NOMO-1 treated with DMSO at 0.1 percent for 48 hours (cell line): ENCODE measurements at regions not wholly inside any gene's neighbourhood (a gene's known extent, or its start where the extent isn't known, plus 50 kb on each side); places are given as distances from the start of the nearest gene placed in this dataset.
A peak's percentile ranks its signal among the peaks of the same experiment; 100 is the strongest.

Source experiments
- DNase-seq: peaks from one replicate; lab custom pipeline; 2025; ENCODE audit not compliant: unreplicated experiment; lab: John Stamatoyannopoulos, UW

DNA sequence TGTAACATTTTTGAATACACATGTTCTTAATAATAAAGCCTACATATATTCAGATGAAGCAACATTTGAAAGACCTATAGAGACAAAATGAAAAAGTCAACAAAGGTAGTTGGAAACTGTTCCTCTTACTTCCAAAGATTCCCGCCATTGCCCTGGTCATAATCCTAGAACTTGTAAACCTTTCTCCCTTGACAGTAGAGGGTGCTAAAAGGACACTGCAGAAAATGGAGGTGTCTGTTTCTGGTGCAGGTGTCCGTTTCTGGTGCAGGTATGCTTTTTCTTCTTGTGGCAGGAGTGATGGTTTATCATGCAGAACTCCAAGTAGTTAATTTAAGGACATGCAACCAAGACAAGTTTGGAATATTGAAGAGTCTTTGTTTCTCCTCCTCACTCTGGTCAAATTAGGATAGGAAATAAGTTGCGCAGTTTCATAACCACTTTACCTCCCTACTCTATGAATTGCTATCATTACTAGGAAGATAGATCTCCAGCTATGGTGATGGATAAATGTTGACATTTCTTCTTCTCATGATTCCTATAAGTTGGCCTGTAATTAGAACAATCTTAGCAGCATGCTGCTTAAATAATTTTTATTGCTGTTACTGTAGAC, 56.0 kb upstream of the FAM174A start:
- DNase-seq = no peak

DNA sequence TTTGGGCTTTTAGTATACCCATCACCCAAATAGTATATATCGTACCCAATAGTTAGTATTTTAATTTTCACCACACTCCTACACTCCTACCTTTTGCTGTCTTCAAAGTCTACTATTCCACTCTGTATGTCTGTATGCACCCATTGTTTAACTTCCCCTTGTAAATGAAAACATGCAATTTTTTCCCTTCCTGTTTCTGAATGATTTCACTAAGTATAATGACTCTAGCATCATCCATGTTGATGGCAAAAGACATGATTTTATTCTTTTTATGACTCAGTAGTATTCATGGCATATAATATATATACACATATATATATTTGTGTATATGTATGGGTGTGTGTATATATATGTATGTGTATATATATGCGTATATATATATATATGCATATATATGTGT, 63.1 kb upstream of the FAM174A start:
- DNase-seq = peak; percentile 38

DNA sequence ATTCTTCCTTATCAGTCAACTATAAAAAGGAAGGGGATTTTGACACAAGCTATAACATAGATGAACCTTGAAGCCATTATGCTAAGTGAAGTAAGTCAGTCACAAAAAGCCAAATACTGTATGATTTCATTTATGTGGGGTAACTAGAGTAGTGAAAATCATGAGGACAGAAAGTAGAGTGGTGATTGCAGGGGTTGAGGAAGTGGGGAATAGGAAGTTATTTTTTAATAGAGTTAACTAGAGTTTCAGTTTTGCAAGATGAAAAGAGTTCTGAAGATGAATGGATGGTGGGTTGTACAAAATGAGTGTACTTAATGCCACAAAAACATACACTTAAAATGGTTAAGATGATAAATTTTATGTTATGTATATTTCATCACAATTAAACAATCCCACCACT, 65.4 kb upstream of the FAM174A start:
- peak; percentile 90 for DNase-seq

DNA sequence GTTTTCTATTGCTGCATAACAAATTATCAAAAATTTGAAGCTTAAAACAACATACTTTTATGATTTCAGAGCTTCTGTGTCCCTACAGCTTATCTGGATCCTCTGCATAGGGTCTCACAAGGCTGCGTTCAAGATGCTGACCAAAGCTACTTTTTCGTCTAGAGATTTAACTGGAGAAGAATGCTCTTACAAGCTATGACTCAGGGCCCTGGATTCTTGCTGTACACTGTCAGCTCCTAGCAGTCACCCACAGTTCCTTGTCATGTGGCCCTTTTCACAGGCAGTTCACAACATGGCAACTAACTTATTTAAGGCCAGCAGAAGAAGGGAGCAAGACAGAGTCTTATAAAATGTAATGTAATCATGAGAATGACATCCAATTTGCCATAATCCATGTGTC, 70.8 kb upstream of the FAM174A start:
- no peak for DNase-seq

DNA sequence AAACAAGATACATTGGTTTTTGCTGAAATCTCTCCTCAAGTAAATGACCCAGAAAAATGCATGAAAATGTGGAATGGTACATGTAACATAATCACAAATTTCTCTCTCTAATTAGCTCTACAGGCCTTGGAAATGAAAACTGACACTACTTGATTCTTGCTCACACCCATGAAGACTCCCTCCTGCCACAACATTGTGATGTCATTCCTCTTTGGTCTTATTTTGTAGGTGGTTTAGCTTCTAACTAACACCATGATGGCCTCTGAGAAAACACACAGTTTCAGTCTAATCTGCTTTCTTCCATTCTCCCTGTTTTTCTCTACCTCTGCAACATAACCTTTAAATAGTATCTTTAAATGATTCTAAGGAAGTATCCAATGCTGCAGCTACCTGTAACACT, 78.6 kb upstream of the FAM174A start:
- no peak for DNase-seq

DNA sequence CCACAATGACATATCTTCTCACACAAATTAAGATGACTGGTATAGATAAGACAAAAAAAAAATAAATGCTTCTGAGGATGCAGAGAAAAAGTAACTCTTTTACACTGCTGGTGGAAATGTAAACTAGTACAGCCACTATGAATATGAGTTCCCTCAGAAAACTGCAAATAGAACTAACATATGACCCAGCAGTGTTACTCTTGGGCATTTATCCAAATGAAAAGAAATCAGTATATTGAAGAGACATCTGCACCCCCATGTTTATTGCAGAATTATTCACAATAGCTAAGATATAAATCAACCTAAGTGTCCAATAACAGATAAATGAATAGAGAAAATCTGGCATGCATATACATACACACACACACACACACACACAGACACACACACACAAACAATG, 83.0 kb upstream of the FAM174A start:
- DNase-seq = no peak

DNA sequence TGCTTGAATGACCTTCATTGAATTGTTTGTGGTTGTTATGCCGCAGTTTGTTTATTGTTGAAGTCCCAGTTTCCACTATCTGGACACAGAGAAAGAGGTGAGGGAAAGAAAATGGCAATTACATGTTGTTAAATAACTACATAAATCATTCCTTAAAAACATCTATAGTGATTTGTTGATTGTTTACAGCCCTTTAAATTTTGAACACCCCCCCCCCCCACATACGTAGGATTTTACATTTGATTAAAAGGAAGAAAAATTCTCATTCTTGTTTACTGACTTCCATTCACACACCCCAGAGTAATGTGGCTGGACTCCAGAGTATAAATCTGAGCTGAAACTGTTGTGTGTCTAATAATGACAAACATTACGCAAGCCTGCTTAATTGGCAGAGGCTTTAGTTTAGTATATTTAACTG, 87.1 kb upstream of the FAM174A start:
- DNase-seq = no peak

DNA sequence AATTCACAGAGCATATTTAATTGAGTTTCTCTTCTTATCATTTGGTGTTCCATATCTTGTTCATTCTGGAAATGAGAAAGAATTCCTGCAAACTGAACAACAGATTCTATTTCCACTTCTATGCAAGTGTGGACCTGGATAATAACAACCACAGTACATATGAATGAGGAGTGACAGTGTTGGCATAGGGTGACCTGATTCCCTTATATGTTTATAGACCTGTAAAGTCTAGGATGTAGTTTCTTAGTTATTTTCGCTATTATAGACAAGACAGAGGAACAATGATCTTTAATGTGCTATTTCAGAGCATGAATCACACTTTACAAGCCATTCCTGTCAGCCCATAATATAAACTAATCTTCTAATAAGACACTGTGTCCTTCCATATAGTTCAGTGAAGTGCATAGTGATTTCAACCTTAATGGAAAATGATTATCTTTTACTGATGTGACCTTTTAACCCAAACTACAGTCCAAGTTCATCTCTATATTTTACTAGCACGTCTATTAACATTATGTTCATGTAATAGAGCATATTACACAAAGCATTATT, 88.2 kb upstream of the FAM174A start:
- no peak for DNase-seq

DNA sequence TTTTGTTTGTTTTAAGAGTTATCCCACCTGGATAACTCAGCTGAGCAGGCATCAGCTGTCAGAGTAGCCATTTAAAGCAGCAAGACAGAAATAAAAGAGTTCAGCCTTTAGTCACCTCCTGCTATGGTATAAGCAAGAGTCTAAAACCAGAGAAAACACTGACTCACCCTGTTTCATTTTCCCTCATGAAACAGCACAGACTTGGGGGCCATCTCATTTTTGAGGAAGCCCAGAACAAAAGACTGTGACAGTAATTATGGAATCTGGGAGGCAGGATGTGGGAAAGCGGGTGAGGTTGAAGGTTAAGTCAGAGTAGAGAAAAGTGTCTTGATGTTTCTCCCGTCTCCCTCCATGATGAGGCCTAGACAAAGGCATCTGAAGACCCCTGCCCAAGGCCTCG, 90.2 kb upstream of the FAM174A start:
- no peak for DNase-seq

DNA sequence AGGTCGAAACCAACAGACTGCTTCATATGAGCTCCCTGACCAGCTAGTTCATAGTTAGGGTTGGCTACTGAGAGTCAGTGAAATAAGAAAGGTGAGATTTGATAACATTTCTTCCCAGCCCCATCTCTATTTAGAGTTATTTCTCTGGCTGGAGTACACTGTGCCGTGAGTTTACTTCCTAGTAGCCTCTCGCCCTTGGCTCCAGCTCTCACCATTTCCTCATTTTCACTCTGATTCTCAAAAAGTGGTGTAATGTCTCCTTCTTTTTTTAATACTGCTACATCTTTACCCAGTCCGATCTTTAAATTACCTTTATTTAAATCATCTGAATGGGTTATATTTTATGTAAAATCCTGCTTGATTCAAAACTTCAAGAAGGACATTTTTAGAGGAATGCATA, 100.4 kb upstream of the FAM174A start:
- DNase-seq = peak; percentile 63

DNA sequence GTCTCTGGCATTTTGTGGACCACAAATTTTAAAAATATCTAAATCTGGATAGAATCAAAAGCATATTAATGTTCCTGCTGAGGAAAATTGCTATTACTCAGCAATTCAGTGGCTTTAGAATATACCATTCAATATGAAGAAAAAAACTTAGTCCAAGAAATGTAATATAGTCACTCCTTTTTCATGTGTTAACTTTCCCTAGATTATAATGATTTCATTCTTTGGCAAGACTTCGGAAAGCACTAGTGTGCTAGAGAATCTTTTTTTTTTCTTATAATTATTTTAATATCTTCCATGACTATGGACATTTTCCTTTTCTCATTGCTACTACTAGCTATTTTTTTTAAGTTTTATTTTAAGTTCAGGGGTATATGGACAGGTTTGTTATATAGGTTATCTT, 102.4 kb upstream of the FAM174A start:
- DNase-seq = no peak

DNA sequence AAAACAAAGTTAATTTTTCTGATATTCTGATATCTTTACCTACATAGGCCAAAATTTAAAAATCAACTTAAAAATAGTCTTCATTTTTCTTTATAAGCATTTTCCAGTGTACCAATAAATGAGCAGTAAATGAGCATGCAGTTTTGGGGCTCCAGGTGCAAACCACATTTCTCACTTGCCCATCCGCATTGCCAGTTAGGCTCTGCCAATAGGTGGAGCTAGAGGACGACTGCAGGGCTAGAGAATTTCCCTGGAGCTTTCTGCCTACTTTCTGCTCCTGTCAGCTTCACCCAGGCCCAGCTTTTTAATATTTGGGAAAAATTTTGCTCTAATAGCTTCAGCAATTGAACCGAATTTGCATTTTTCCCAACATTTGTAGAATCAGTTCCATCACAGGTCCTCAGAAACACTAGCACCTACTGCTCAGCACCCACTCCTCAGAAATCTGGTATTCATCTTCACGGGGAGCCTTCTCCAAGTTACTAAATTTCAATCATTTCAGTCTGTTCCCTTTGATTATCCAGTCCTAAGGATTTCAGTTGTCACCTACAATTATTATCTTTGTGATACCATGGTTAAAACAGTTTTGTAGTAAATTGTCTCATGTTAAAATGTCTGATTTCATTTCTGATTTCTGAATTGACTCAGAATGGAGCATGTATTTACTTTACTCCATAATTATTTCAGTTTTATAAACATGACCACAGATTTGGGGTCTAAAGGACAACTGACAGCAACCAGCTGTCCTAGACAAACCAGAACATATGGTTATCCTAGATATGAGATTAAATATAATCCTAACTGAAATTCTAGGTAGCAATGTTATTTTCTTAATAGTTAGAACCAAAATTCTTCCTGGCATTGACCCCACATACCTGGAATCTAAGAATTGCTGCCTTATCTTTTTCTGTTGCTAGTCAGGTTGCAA, 104.6 kb upstream of the FAM174A start:
- peak; percentile 18 for DNase-seq

DNA sequence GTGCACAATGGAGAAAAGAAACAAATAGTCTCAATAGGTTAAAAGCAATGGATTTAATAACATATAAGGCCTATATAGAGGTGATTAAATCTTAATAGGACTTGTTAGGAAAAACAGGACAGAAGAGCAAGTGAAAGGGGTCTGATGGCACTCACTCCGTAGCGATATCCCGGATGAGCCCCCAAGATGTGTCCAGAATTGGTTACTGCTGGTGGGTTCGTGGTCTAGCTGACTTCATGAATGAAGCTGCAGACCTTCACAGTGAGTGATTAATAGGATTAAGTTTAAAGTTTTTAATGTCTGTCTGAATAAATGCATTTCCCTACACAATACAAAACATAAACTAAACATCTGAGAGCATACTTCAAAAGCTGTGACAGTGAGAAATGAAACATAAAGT, 110.4 kb upstream of the FAM174A start:
- no peak for DNase-seq

DNA sequence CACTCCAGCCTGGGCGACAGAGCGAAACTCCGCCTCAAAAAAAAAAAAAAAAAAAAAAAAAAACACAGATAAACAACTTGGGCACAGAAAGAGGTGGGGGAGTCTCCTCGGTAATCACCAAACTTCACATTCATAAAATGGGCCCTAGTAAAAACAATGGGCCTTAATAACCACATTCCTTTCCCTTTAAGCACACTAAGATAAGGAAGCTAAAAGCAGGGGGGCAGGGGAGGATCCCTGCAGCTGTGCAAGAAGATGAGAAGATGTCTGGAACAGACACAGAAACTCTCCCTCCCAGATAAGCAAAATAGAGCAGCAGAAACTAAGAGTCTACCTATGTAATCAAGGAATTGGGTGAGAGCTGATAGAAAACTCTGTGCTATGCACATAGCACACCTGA, 111.2 kb upstream of the FAM174A start:
- no peak for DNase-seq

DNA sequence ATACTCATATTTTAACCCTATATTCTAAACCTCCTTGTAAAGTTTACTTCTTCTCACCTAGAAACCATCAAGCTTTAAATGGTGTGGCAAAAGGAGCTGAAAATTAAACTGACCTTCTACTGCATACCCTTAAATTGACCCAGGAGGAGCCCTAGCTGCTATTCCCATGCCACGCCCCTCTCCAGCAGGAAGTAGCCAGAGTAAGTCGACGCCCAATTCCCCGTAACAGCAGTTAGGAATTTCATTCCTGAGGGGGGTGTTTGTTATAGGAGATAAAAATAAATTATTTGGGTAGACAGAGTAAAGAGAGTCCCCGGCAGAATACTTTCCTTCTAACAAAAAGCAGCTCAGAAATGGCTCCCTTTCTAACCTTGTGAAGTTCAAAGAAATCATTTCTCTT, 111.8 kb upstream of the FAM174A start:
- DNase-seq = no peak

DNA sequence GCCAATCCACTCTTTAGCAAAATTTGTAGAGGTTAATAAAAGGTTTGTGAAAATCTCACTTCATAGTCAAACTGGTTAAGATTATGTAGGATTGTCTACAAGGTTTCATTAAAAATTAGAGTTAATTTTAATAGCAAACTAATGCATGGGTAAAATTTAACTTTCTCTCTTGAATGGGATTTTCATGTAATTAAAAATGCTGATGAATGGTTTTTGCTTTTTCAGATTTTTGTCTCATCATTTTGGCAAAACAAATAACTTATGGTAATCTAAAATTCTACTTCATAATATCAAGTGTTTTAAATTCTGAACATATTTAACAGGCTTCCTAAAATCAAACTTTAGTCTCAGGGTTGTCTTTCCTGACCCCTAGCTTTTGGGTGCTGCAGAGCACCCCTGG, 113.8 kb upstream of the FAM174A start:
- DNase-seq = no peak

DNA sequence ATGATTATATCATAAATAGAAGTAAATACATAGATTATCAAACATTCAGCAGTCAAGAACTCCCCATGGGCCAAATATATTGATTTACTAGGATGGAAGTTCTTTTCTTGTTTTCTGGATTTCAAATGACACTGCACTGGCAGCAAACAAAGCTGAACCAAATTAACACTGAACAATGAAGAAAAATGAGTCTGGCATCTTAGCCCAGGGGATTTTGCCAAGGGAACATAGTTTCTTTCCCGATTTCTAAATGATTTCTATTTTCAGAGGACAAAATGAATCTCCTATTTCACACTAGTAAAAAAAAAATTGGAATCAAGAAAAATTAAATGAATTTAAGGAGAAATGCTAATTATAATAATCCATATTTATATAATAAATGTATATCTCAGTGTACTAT, 116.9 kb upstream of the FAM174A start:
- DNase-seq = no peak

DNA sequence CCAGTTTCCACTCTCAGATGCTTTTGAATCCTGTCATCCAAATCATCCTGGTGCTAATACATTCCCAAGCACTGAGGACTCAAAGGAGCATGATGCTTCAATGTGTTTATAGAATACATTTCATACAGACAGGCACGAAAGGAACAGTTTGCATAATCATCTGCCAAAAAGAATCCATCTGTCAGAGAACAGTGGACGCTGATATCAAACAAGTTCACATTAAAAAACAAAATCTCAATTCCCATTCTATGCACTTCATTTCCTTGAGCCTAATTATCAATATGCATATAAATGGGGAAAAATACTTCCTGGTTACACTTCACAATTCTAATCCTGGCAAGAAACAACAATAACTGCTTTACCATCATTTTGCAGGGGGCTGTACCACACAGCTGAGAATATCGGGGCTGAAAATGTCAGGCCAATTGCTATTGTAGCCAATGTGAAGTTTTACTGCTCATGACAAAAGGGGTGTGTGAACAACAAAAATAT, 125.5 kb upstream of the FAM174A start:
- no peak for DNase-seq

DNA sequence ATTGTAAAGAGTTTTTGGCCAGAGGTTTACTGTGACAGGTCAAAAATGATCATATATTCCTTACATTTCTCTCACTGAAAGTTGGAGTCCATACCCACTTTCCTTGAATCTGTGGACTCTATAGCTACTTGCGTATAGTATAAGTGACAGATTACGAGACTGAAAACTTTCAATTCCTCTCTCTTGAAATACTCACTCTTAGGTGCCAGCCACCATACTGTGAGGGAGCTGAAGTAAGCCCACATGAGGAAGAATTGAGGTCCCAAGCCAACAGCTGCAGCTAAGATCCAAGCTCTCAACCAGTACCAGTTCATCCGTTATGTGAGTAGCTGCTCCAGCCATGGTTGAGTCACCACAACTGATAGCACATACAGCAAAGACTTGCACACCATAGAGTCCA, 128.1 kb upstream of the FAM174A start:
- DNase-seq = no peak

DNA sequence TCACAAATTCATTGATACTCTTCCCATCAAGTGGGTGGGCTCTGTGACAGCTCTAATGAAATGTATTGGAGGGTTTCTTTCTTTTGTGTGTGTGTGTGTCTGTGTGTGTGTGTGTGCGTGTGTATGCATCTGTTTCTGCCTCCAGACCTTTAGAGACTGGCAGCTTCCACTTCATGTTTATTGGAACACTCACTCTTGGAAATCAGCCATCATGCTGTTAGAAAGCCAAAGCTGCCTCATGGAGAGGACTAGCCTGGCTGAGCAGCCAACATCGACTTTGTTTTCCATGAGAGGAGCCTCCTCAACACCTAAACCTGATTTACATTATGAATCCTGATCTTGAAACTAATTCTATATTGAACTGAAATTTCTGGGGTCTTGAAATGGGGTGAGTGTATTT, 128.5 kb upstream of the FAM174A start:
- no peak for DNase-seq

DNA sequence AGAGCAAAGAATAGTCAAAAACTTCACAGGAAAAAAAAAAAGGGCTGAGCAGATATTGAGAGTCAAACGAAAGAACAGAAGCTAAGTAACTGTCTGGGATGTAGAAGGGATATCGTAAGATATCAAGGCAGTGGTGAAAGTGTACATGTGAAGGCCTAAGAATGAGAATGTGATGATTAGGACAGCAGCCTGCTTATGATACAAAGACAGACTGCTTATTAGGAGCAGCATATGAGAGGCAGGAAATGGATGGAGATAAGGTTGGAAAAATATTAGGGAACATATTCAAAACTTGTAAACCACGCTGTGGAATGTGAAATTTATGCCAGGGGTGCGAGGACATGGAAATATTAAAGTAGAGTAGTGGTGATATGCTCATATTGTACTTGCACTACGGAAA, 133.1 kb upstream of the FAM174A start:
- no peak for DNase-seq

DNA sequence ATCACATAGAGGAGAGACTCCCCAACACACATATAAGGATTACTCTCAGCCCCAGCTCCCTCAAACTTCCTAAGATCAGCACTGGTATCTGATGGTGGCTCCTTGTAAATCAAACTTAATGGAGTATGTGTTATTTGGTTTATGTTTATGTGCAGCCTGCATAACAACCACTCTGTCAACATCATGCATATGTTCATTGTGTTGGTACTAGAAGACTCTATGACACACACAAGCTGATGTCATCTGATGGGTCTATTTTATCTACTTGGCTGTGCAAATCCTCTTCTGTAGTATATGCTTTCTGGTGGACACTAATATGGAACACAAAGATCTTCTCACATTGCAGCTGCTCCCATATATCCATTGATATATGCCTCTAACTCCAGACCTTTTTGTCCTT, 134.0 kb upstream of the FAM174A start:
- no peak for DNase-seq
